ENCODE measurements at regions not wholly inside any gene's neighbourhood (a gene's known extent, or its start where the extent isn't known, plus 50 kb on each side); places are given as distances from the start of the nearest gene placed in this dataset.

- TF ChIP-seq EP300 (IDR thresholded peaks at IDR 0.05; ENCODE audit: borderline replicate concordance), result no peak
- no peak for TF ChIP-seq TEAD4 (IDR thresholded peaks at IDR 0.05)
- no peak for TF ChIP-seq CREB1 (IDR thresholded peaks at IDR 0.05; ENCODE audit: low read depth)
- TF ChIP-seq, protein P1, sequence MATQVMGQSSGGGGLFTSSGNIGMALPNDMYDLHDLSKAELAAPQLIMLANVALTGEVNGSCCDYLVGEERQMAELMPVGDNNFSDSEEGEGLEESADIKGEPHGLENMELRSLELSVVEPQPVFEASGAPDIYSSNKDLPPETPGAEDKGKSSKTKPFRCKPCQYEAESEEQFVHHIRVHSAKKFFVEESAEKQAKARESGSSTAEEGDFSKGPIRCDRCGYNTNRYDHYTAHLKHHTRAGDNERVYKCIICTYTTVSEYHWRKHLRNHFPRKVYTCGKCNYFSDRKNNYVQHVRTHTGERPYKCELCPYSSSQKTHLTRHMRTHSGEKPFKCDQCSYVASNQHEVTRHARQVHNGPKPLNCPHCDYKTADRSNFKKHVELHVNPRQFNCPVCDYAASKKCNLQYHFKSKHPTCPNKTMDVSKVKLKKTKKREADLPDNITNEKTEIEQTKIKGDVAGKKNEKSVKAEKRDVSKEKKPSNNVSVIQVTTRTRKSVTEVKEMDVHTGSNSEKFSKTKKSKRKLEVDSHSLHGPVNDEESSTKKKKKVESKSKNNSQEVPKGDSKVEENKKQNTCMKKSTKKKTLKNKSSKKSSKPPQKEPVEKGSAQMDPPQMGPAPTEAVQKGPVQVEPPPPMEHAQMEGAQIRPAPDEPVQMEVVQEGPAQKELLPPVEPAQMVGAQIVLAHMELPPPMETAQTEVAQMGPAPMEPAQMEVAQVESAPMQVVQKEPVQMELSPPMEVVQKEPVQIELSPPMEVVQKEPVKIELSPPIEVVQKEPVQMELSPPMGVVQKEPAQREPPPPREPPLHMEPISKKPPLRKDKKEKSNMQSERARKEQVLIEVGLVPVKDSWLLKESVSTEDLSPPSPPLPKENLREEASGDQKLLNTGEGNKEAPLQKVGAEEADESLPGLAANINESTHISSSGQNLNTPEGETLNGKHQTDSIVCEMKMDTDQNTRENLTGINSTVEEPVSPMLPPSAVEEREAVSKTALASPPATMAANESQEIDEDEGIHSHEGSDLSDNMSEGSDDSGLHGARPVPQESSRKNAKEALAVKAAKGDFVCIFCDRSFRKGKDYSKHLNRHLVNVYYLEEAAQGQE (IDR thresholded peaks at IDR 0.05; ENCODE audit: low read depth), result no peak
- no peak for TF ChIP-seq EGR1 (IDR thresholded peaks at IDR 0.05)
- no peak for TF ChIP-seq YY1 (IDR thresholded peaks at IDR 0.05; ENCODE audit: low read depth)
- no peak for TF ChIP-seq NFIC (IDR thresholded peaks at IDR 0.05)
- TF ChIP-seq USF1 (IDR thresholded peaks at IDR 0.05), result no peak
- TF ChIP-seq RAD21 (IDR thresholded peaks at IDR 0.05; ENCODE audit: low read depth), result no peak
- no peak for TF ChIP-seq TCF12 (IDR thresholded peaks at IDR 0.05; ENCODE audit: low read depth)
- TF ChIP-seq TAF1 (IDR thresholded peaks at IDR 0.05; ENCODE audit: low read depth), result no peak
- no peak for TF ChIP-seq ZBTB7A (IDR thresholded peaks at IDR 0.05; ENCODE audit: low read depth)
- no peak for TF ChIP-seq CEBPB (IDR thresholded peaks at IDR 0.05)
- no peak for TF ChIP-seq FOXM1 (IDR thresholded peaks at IDR 0.05; ENCODE audit: borderline replicate concordance, low read depth)
- TF ChIP-seq MAX (IDR thresholded peaks at IDR 0.05), result no peak
Measured at GRCh38 chr14:30015489-30015888, 87.8 kb upstream of the PRKD1 start.

DNA sequence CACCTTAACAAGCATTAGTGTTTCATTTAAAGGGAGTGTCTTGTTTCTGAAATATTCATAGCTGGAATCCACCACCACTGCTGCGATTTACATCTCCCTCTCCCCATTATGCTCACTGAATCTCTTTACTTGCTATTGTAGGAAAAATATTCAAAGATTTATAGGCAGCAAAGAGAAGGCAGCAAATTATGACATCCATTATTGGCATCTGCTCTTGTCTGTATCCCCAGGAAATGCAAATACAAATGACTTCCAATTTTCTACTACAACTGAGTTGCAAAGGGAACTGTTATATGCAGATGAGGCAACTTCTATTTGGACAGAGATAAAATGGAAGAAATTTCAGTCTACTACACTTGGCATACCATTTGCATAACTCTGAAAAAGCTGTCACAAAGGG is 88.4 kb upstream of the PRKD1 start:
- TF ChIP-seq TCF12 (IDR thresholded peaks at IDR 0.05; ENCODE audit: low read depth), result no peak
- TF ChIP-seq EGR1 (IDR thresholded peaks at IDR 0.05), result no peak
- no peak for TF ChIP-seq TEAD4 (IDR thresholded peaks at IDR 0.05)
- TF ChIP-seq TAF1 (IDR thresholded peaks at IDR 0.05; ENCODE audit: low read depth), result no peak
- no peak for TF ChIP-seq EP300 (IDR thresholded peaks at IDR 0.05; ENCODE audit: borderline replicate concordance)
- no peak for TF ChIP-seq YY1 (IDR thresholded peaks at IDR 0.05; ENCODE audit: low read depth)
- no peak for TF ChIP-seq USF1 (IDR thresholded peaks at IDR 0.05)
- no peak for TF ChIP-seq CEBPB (IDR thresholded peaks at IDR 0.05)
- no peak for TF ChIP-seq MAX (IDR thresholded peaks at IDR 0.05)
- TF ChIP-seq, protein P1 (IDR thresholded peaks at IDR 0.05; ENCODE audit: low read depth), result no peak

DNA sequence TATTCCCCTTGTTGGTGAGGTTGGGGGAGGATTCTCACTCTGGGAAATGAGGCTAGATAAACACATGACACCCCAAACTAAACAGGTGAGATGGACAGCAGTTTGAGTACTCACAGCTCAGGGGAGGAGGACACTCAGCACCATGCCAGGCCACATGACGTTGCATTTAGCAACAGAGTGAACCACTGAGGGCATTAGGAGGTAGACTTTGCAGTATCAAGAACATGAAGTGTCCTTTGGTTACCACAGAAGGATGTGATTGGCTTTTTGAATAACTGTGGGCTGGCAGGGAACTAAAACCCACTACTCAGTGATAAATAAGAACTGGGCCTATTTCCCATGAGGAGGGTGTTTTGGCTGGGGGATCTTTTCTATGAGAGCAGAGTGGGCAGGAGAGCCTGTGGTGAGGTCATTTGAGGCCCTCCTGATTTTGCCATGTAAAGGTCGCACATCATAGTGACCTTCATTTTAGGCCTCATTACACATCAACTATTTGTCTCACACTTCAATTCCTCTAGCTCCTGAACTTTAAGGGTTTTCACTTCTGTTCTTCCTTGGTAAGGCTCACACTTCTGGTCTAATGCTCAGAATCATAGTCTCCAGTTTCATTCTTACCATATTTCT is 89.8 kb upstream of the PRKD1 start:
- TF ChIP-seq, protein P1 (IDR thresholded peaks at IDR 0.05; ENCODE audit: low read depth), result no peak
- TF ChIP-seq TAF1 (IDR thresholded peaks at IDR 0.05; ENCODE audit: low read depth), result no peak
- TF ChIP-seq EP300 (IDR thresholded peaks at IDR 0.05; ENCODE audit: borderline replicate concordance), result no peak
- TF ChIP-seq EGR1 (IDR thresholded peaks at IDR 0.05), result no peak
- TF ChIP-seq FOXM1 (IDR thresholded peaks at IDR 0.05; ENCODE audit: borderline replicate concordance, low read depth), result no peak

- no peak for TF ChIP-seq CEBPB (IDR thresholded peaks at IDR 0.05)
Measured at GRCh38 chr14:30020271-30020670, 92.6 kb upstream of the PRKD1 start.

GRCh38 chr14:30020687-30021086 is 93.0 kb upstream of the PRKD1 start:
- no peak for TF ChIP-seq USF1 (IDR thresholded peaks at IDR 0.05)
